OCI-LY7 (cell line): ENCODE measurements at regions not wholly inside any gene's neighbourhood (a gene's known extent, or its start where the extent isn't known, plus 50 kb on each side); places are given as distances from the start of the nearest gene placed in this dataset.

Experiments used
- BruUV-seq: library from RNA; stranded (reverse); fragments of 400-500 nt; replicated peaks from 2 replicates; lab custom pipeline; 2021; lab: Mats Ljungman, UMichigan
- CTCF ChIA-PET: fragments of 300-600 bp; sonication (Branson Sonifier 250); formaldehyde crosslinking; loops from one replicate; lab custom pipeline; 2022; ENCODE audit warnings: antibody characterized with exemption; ENCODE audit not compliant: unreplicated experiment; lab: Charles Lee
- POLR2A ChIA-PET: fragments of 300-600 bp; sonication (Branson Sonifier 250); formaldehyde crosslinking; loops from one replicate; lab custom pipeline; 2022; ENCODE audit warnings: antibody characterized with exemption; lab: Charles Lee
- DNase-seq: peaks from one replicate; pipeline ENCODE4 v3.0.0-alpha.2; 2015; ENCODE audit warnings: low spot score
- H2AFZ ChIP-seq: fragments of 200-600 bp; sonication (generic), shearing (Covaris generic); 2 replicates; pipeline ENCODE4 v1.6.1; 2014; ENCODE audit warnings: mild to moderate bottlenecking, antibody characterized with exemption, low read length, moderate library complexity
- H3K27ac ChIP-seq: fragments of 200-600 bp; sonication (generic); 2 replicates; pipeline ENCODE4 v1.5.1; 2014; ENCODE audit warnings: mixed run types, low read depth, mild to moderate bottlenecking, moderate library complexity, low read length, inconsistent platforms; ENCODE audit not compliant: poor library complexity, severe bottlenecking
- H3K36me3 ChIP-seq: fragments of 200-600 bp; sonication (generic); 2 replicates; pipeline ENCODE4 v1.6.1; 2014; ENCODE audit warnings: mild to moderate bottlenecking, antibody characterized with exemption, low read length, moderate library complexity, mixed read lengths; ENCODE audit not compliant: insufficient read depth
- H3K4me1 ChIP-seq: fragments of 200-600 bp; sonication (generic); 2 replicates; pipeline ENCODE4 v1.5.1; 2014; ENCODE audit warnings: mild to moderate bottlenecking, low read length; ENCODE audit not compliant: insufficient read depth, poor library complexity, severe bottlenecking
- H3K4me2 ChIP-seq: fragments of 200-600 bp; sonication (generic); 2 replicates; pipeline ENCODE4 v1.6.1; 2014; ENCODE audit warnings: mild to moderate bottlenecking, low read length
- H3K4me3 ChIP-seq: fragments of 200-600 bp; sonication (generic); 2 replicates; pipeline ENCODE4 v1.5.1; 2014; ENCODE audit warnings: mild to moderate bottlenecking, low read depth, low read length; ENCODE audit not compliant: poor library complexity, severe bottlenecking
- H3K79me2 ChIP-seq: fragments of 200-600 bp; sonication (generic); 2 replicates; pipeline ENCODE4 v1.6.1; 2016; ENCODE audit warnings: low read depth, mild to moderate bottlenecking, low read length, moderate library complexity, mixed read lengths; ENCODE audit not compliant: insufficient read depth
- H3K9me2 ChIP-seq: fragments of 200-600 bp; sonication (generic); 2 replicates; pipeline ENCODE4 v1.6.1; 2016; ENCODE audit warnings: mild to moderate bottlenecking, low read length, mixed read lengths; ENCODE audit not compliant: insufficient read depth
- H3K9me3 ChIP-seq: fragments of 200-600 bp; sonication (generic); 2 replicates; pipeline ENCODE4 v1.6.1; 2014; ENCODE audit warnings: mild to moderate bottlenecking, mixed run types, low read length, mixed read lengths
- H4K20me1 ChIP-seq: fragments of 200-600 bp; sonication (generic); 2 replicates; pipeline ENCODE4 v1.6.1; 2014; ENCODE audit warnings: mild to moderate bottlenecking, antibody characterized with exemption, low read length, moderate library complexity, mixed read lengths; ENCODE audit not compliant: insufficient read depth
- CTCF ChIP-seq: fragments of 200-600 bp; sonication (generic); conservative IDR thresholded peaks from 2 replicates; pipeline ENCODE4 v1.5.1; 2014; ENCODE audit warnings: mild to moderate bottlenecking, antibody characterized with exemption, low read length, moderate library complexity, mixed read lengths
- EZH2phosphoT487 ChIP-seq: fragments of 200-600 bp; sonication (generic); IDR thresholded peaks from 2 replicates; pipeline ENCODE4 v1.6.1; 2018; ENCODE audit warnings: low read depth, borderline replicate concordance, mild to moderate bottlenecking, mixed run types, antibody characterized with exemption, low read length, moderate library complexity, mixed read lengths
- intact Hi-C: fragments of 100-400 bp; cut with micrococcal nuclease; formaldehyde crosslinking; loops from one replicate; pipeline ENCODE4 v1.10.0; 2022; ENCODE audit not compliant: unreplicated experiment

- no peaks in the 10 kb centered on the region for H4K20me1 ChIP-seq
- no peaks in the 10 kb centered on the region for H3K36me3 ChIP-seq
- H3K4me3 ChIP-seq = no peak overlapping the region
- H3K9me3 ChIP-seq = no peaks in the 10 kb centered on the region
- no peak for TF ChIP-seq CTCF
- BruUV-seq = no TSS peak
- intact Hi-C loops = no loop called here
- no peaks in the 10 kb centered on the region for H3K79me2 ChIP-seq
- ChIA-PET CTCF (no interaction called here), POLR2A (interaction anchor here (0.5 kb wide), 1 partner anchor 124 kb away, joined by 3 read pairs; no protein-coding TSS in a partner anchor)
- no peak overlapping the region for H3K27ac ChIP-seq
- no peak overlapping the region for H2AFZ ChIP-seq
- H3K4me1 ChIP-seq = no peaks in the 10 kb centered on the region
- no peak overlapping the region for H3K4me2 ChIP-seq
- no peak for DNase-seq
- H3K9me2 ChIP-seq = no peaks in the 10 kb centered on the region
Observed at GRCh38 chr5:72012906-72013305, 94.4 kb upstream of the MAP1B start.

DNA sequence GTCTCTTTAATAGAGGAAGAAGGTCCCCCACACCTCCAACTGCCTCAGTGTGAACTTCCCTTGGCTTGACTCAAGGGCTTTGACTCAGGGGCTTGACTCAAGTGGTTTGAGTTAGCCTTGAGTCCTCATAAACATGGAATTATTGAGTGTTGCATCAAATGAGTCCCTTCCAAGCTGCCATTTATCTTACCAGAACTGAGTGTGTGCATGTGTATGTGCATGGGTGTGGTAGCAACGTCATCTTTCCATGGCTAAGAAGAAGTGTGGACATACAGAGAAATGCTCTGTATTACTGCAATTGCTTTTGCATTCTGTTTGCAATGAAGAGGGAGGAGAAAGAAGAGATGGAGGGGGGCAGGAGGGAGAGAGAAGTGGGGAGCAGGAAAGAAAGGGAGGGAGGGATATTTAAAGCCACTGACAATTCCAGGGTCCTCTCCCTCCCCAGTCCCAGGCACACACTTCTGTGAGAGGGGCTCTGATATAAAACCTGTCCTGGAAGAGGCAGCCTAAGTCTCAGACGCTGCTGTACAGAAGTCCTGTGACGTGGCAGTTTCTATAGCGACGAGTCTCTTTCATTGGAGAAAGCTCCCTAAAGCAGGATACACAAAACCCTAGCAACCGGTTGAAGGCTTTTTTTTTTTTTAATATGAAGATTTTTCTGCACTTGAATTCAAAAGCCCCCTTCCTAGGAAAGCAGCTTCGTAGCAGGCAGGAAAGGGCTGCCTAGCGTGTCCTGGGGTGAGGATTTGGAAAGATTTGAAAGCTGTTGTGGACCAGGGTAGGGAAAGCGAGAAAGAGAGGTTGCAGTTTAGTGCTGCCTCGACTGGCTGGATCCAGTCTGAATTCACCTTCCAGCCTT is 93.3 kb upstream of the MAP1B start:
- Histone ChIP-seq H3K4me3 (no peak overlapping the region), H3K4me1 (no peaks in the 10 kb centered on the region), H3K4me2 (no peak overlapping the region), H2AFZ (no peak overlapping the region), H3K79me2 (no peaks in the 10 kb centered on the region), H3K36me3 (no peaks in the 10 kb centered on the region), H3K27ac (no peak overlapping the region), H3K9me3 (0 out of 2 replicates have a peak, but pooled peaks cover 4% of the 10 kb centered on the region), H3K9me2 (no peaks in the 10 kb centered on the region), H4K20me1 (no peaks in the 10 kb centered on the region)
- TF ChIP-seq CTCF (no peak), EZH2phosphoT487 (no peak)
- intact Hi-C loops = no loop called here
- no peak for DNase-seq
- ChIA-PET CTCF (no interaction called here), POLR2A (interaction anchor here (0.6 kb wide), 1 partner anchor 806 kb away, joined by 3 read pairs; no protein-coding TSS in a partner anchor)
- BruUV-seq = no TSS peak

DNA sequence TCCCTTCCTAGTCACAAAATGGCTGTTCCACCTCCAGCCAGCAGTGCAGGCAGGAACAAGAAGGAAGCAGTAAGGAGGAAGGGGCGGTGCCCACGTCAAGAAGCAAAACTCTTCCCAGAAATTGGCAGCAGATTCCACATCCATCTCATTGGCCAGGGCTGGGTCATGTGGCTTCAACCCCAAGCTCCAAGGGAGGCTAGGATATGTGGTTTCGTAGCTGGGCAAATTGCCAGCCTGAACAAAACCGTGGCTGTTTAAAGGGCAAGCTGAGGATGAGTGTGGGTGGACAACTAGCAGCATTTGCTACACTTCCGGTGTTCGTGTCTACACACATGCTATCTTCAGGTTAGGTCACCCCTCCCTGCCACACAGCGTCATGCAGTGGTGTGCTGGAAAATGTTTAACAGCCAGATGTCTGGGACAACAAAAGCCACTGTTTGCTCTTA is 92.1 kb upstream of the MAP1B start:
- intact Hi-C loops = no loop called here
- no peak overlapping the region for H3K27ac ChIP-seq
- no peaks in the 10 kb centered on the region for H3K9me2 ChIP-seq
- no peak overlapping the region for H3K4me3 ChIP-seq
- no peaks in the 10 kb centered on the region for H3K4me1 ChIP-seq
- no peaks in the 10 kb centered on the region for H3K79me2 ChIP-seq
- H3K9me3 ChIP-seq = 0 out of 2 replicates have a peak, but pooled peaks cover 4% of the 10 kb centered on the region
- H4K20me1 ChIP-seq = no peaks in the 10 kb centered on the region
- POLR2A ChIA-PET = no interaction called here
- H2AFZ ChIP-seq = no peak overlapping the region
- TF ChIP-seq CTCF = no peak
- TF ChIP-seq EZH2phosphoT487 = no peak
- DNase-seq = no peak
- CTCF ChIA-PET = no interaction called here
- no TSS peak for BruUV-seq
- no peak overlapping the region for H3K4me2 ChIP-seq
- no peaks in the 10 kb centered on the region for H3K36me3 ChIP-seq
